NCI-H2107 treated with DMSO at 0.1 percent for 48 hours (cell line): ENCODE measurements at regions not wholly inside any gene's neighbourhood (a gene's known extent, or its start where the extent isn't known, plus 50 kb on each side); places are given as distances from the start of the nearest gene placed in this dataset.
"Not testable (repeated sequence)": the region's sequence is repeated elsewhere in the genome, so short reads cannot be mapped to it uniquely, and the experiment has no call there.

Source experiments
- DNase-seq: peaks from one replicate; lab custom pipeline; 2025; ENCODE audit not compliant: unreplicated experiment; lab: John Stamatoyannopoulos, UW

DNA sequence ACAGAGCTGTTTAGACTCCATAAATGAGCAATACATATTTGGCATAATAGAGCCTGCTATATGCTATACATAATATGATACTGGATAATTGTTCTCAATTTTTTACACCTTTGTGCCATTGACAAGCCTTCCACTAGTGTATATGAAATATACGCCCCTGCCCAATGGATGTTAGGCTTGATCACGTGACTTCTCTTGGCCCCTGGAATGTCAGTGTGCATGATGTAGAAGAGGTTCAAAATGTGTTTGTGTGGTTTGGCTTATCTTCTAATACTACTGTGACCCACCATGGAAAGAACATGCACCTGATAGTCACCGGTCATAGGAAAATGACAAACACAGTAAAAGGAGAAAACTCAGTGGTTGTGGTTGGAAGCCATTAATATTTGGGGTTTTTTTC, 479.4 kb downstream of the PCDH20 start:
- DNase-seq, result no peak

DNA sequence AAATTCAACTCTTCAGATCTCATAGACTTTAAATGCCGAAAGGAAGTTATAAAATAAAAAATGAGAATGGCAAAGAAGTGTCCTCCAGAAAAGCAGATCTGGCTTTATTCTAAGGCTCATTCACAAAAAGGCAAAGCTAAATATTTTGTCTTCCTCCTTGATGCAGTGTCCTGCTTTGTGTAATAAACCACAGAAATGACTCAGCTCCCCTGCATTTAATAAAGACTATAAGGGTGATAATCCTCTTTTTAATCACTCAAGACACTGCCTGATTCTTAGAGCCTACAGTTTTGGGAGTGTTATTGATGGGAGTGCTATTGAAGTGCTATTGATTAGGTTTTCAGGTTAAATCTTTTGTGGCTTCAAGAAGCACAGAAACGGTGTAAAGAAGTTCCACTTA, 482.0 kb downstream of the PCDH20 start:
- DNase-seq, result no peak

DNA sequence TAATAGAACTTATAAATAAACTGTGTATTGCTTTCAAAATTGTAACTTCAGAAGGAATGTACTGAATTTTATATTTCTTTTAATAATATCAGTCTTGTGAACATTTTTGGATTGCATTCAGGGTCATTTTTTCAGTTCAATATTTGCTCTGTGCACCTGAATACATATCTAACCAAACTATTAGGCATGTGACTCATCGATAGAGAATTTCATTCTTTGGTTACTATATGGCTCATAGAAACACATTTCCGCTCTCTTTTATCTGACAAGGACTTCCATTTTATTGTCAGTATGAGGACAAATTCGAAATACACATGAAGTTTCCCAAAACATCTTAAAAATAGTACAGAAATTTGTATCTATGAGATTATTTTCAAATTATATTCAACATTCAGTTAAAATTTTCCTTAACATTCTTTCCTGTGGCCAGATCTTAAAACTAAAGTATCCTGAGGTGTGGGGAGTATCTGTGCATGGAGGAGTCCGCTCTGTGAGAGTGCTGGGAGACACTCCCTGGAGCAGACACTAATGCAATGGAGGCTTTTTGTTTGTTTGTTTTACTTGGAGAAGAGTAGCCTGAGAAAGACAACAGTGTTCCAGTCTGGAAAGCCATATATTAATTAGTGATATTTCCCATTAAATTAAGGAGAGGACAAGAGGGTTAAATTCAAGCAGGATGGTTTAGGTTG, 483.6 kb downstream of the PCDH20 start:
- no peak for DNase-seq

DNA sequence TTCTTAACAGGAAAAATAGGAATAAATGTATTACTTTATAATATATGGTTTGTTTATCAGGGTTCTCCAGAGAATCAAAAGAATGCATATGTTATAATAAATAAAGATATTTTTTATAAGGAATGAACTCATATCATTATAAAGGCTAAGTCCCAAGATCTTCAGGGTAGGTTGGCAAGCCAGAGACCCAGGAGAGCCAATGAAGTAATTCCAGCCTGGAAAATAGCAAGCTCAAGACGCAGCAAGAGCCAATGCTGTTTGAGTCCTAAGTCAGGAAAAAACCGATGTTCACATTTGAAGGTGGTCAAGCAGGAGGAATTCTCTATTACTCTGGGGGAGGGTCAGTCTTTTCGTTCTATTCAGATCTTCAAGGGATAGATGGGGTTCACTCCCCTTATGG, 490.0 kb downstream of the PCDH20 start:
- no peak for DNase-seq

DNA sequence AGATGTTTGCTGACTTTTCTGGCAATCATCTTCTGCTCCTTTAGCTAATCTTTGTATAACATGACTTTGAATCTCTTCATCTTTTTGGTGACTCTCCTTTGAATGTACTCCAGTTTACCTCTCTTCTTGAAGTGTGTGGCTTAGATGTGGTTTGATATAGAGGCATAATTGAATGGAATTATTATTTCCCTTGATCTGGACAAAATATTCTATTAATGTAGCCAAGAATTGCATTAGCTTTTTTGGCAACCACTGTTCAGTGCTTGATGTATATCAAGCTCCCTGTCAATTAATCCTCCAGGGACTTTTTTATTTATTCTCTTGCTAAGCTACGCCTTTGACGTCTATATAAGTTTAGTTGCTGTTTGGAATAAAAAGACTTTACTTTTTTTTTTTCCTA, 490.8 kb downstream of the PCDH20 start:
- no peak for DNase-seq

DNA sequence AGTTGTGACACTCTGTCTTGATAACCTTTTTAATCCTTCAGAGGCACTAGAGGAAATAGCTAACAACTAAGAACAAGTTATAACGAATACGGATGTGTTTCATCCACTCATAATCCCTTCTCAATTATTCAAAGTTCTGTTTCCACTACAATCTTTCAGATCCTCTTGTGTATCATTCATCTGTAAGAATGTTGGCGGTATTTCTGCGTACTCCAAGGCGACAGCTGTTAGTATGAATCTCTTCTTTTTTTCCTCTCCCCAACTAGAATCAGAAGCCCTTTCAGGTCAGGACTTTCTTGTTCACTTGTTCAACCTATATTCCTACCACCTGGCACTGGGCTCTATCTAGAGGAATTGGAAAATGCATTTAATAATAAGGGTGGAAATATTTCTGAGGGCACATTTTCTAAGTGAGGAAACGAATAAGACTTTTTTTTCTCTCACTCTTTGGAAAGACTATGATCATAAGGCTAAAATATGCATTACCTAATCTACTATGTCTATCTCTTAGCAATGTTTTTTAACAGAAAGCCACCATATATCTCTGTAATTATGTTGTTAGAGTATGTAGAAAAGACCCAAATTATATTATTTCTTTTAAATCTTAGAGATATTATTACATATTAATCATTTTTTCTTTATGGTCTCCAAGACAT, 492.9 kb downstream of the PCDH20 start:
- no peak for DNase-seq

DNA sequence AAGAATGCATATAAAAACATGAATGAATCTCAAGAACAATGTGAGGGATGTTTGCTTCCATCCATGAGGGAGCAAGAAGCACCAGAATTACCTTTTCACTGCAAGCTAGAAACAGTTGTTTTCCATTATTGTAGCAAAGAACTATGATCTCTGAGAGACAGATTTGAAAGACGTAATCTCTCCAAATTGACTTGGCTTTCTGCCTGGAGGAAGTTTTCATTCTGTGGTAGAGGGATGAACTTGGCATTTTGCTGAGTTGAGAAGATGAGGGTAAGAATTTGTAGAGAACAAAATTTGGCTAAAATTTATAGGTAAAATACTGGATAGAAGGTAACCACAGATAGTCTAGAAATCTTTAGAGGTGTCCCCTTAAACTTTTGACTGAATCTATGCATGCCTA, 496.8 kb downstream of the TDRD3 start:
- no peak for DNase-seq

DNA sequence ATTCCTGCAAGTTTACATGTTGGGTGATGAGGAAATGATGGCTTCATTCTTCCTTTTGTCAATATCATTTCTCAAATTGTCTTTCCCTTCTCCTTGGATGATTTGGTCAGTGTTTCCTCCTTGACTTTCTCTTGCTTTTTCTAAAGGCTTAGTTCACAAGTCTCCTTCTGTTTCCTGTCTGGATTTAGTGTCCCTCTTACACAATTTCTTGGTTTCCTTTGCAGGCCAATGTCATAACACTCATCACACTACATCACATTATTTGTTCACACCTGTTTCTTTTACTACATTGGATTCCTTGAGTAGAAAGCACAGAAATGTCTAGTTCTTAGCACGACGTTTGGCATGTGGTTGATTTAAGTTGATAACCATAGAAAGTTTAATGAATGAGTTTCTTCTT, 490.7 kb downstream of the TDRD3 start:
- DNase-seq, result no peak

DNA sequence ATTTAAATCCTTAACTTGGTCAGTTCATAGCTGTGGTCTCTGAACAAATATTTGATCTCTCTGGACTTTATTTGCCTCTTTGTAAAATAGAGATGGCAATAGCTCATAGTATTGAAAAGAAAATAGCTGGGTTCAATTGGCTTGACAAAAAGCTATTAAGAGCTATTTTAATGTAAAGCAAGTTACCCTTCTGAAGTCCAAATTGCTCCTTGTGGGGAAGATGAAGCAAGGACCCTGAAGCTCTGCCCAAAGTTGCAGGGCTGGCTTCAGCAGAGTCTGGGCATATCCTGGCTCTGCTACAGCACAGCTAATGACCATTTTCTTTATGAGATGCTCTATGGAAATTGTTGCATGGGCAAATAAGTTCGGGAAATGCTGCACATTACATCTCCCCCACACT, 484.5 kb downstream of the TDRD3 start:
- no peak for DNase-seq

DNA sequence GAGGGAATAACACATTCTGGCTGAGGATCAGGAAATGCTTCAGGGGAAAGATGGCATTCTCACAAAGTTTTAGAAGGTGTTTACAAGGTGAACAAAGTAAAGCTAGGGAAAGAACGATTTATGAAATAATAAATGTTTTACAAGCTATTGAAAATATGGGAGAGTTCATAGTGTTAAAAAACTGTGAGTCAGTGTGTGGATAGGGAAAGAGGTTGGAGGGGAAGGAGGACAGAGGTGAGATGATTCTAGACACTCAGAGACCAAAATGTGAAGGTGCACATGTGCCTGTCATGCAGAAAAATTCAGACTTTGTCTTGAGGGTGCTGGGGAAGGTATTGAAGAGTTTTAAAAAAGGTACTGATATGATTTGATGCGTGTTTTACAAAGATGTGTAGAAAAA, 476.1 kb downstream of the TDRD3 start:
- no peak for DNase-seq

DNA sequence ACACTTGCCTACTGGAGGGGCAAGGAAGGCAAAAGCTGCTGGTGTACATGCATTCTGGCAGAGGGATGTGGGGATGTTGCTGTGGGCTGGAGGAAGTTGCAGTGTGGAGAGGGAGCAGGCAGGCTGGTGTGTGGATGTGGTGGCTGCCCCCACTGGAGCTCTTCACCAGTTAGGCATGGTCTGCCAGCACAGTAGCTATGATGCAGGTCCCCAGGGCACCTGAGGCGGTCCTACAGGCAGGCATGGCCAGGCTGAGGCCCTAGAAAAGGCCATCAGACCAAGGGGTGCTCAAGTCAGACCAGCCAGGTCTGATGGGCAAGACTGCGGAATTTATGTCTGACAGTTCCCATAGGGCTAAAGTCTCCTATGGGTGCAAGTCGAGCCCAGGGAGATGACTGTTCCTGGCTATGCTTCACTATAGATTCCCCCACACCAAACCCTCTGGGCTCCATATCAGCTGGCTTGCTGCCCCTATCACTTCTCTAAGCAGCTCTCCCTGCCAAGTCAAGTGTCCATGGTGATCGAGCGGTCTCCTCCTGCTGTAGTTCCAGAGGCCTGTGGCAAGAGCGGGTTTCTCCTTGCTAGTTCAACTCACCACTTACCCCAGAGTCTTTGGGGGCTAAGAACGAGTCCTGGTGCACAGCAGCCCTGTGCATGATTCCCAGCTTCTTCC, 473.1 kb downstream of the TDRD3 start:
- DNase-seq, result no peak

DNA sequence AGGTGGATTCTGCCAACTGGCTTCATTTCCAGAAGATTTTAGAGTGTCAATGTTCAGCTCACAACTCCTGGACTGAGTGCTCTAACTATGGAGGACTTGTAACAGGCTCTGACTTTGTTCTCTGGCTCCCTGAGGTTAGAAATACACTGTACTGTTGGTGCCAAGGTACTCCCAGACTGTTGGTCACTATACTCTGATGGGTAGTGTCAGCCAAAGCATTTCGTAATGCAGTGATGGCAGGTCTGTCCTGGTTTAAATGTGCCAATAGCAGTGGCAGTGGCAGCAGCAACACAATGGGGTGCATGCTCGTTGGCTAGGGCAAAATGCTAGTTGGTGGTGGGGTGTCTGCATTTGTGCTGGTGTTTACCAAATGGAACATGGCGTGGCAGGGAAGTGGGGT, 472.2 kb downstream of the TDRD3 start:
- DNase-seq, result no peak

DNA sequence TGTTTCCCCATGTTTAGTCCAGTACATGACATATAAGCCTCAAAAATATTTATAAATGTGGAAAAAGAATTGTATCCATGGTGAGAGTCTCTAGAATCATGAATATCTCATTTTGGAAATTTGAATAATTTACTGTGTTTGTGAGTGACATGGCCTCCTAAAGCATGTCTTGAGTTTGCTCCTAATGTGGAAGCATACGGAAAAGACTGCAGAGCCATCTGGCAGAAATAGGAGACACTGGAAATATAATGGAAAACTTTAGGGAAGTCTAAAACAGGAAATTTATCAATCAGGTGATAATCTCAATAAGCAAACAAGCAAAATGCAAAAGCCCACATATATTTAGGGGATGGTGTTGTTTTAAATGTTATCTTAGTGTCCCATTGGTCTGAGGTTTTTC, 465.0 kb downstream of the TDRD3 start:
- DNase-seq, result no peak

DNA sequence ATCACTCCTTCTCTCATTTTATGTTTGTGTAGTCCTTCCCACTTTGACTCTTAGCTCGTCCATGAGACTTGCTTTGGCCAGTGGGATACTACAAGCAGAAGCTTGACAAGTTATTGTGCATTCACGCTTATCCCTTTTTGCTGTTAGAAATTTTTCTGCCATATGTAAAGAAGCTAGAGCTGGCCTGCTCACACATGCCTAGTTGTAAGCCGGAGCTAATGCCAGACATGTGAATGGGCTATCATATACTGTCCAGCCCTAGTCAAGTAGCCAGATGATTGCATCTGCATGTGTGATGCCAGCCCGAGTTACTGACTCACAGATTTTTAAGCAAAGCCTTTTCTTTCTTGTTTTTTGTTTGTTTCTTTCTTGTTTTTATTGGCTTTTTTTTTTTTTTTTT, 460.7 kb downstream of the TDRD3 start:
- DNase-seq, result no peak

DNA sequence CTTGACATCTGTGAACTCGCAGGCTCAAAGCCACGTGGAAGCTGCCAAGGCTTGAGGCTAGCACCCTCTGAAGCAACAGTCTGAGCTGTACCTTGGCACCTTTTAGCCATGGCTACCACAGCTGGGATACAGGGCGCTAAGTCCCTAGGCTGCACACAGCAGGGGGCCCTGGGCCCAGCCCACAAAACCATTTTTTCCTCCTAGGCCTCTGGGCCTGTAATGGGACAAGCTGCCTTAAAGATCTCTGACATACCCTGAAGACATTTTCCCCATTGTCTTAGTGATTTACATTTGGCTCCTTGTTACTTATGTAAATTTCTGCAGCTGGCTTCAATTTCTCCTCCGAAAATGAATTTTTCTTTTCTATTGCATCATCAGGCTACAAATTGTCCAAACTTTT, 455.9 kb downstream of the TDRD3 start:
- no peak for DNase-seq

DNA sequence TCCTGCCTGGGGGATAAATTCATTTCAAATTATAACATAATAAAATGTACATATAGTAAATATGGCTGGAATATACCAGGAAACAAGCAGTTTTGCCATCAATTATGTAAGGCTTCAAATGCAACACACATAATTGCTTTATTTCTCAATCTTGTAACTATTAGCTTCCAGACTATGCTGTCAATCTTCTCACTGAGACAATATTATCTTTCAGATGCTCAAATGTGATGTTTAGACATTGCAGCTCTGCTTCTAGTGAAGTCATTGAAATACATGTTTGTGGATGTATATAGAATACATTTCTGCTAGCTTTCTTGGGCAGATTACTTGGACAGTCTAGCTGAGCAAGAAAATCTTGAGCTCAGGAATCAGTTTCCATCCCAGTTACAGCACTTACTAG, 454.4 kb downstream of the TDRD3 start:
- no peak for DNase-seq

DNA sequence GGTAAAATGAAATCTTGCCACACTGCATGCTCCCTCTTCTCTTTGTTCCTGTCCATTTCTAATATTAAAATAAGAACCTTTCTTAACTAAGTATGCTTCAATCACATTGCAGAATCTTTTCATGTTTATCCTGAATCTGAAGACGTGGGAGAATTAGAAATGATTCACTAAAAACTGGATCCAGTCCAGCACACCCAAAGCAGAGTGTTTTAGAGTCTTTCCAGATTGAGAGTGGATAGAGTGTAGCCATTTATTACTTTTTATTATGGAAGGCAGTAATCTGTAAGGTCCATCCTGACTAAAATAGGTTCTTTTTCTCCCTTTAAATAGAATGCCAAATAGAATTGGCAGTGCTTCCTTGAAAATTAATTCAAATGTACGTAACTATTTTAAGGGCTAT, 453.5 kb downstream of the TDRD3 start:
- no peak for DNase-seq

DNA sequence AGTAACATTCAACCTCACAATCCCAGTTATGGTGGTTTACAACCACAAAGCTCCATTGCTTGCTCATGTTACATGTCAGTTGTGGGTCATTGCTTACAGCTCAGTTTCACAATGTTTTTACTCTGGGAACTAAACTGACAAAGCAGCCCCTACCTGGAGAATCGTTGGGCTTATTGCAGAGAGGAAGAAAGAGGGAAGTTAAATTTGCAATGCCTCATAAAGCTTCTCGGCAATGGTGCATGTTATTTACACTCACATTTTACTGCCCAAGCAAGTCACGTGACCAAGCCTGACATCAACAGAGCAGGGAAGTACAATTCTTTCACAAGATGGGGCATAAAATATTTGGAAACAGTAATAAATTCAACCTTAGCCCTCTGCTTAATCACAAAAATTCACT, 441.6 kb downstream of the TDRD3 start:
- no peak for DNase-seq

DNA sequence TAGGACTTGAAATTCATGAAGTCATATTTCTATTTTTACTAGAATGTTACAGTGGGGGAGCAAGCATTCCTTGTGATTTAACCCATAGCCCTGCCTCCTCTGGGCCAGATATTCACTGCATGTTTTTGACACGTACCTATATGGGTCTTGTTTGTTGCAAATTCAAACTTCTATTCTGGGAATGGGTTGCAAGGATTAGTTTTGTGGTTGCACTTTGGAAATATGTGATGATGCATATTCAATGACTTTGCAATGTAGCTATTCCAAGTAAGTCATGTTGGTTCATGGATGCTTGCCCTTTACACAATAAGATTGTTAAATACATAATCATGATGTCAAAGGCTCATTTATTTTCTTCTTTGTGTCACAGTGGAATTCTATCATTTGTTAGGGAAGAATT, 440.8 kb downstream of the TDRD3 start:
- DNase-seq, result no peak

DNA sequence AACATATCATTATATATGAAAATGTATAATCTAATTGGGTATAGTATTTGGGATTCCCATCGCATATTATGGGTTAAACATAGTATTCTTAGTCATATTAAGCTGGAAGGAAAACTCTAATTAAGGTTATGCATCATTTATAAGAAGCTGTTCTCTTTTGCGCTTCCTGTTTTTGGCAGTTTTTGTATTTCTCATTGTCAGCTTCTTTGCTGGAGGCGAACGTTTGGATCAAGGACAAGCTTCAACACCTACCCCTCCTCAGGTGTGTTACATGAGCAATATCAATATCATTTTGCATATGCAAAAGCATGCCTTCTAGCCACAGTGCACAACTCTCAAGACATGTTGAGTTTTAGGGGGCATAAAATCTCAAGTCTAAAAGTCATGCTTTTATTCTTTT, 439.8 kb downstream of the TDRD3 start:
- no peak for DNase-seq

DNA sequence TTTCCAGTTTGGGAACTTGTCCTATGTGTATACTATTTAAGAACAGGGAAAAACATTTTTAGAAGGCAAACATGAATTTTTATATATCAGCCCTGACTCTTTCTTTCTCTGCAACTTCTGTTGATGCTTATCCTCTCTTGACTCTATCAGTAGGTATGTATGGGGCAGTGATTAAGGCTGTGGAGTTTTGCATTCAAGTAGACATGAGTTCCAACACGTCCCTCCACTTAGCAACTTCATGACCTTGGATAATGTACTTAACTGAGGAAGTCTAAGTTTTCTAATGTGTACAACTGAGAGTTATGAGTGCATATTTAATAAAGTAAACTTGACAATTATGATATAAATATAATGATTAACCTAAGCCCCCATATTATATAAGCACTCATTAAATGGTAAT, 414.6 kb downstream of the TDRD3 start:
- DNase-seq, result no peak

DNA sequence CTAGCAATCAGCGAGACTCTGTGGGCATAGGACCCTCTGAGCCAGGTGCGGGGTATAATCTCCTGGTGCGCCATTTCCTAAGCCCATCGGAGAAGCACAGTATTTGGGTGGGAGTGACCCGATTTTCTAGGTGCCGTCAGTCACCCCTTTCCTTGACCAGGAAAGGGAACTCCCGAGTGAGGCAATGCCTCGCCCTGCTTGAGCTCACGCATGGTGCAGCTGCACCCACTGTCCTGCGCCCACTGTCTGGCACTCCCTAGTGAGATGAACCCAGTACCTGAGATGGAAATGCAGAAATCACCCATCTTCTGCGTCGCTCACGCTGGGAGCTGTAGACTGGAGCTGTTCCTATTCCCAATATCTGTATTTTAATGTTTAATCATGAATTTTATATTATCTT, 408.6 kb downstream of the TDRD3 start:
- DNase-seq, result not testable (repeated sequence)

DNA sequence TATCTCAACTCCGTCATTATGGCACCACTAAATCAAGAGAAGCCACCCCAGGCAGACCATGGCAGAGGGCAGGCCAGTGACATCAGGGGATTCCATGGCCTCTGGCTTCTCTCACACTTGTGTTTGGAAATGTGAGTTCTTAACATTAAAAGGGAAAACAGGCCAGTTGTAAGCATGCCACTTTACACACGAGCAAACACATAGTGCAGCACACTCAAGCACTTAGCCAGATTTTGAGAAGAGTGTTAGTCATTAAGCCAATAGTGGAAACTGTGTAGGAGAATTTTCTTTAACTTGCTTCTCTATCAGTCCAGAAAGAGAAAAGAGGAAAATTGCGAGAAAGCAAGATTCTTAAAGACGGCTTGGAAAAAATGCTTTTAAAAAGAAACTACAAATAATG, 401.5 kb downstream of the TDRD3 start:
- DNase-seq, result no peak
